HUES6 (cell line): ENCODE measurements at regions not wholly inside any gene's neighbourhood (a gene's known extent, or its start where the extent isn't known, plus 50 kb on each side); places are given as distances from the start of the nearest gene placed in this dataset.
"Not testable (repeated sequence)": the region's sequence is repeated elsewhere in the genome, so short reads cannot be mapped to it uniquely, and the experiment has no call there.

Source experiments
- H3K27ac ChIP-seq: 2 replicates; pipeline ENCODE4 v1.7.0; 2013; ENCODE audit warnings: low read depth, mild to moderate bottlenecking, low read length, inconsistent platforms
- H3K27me3 ChIP-seq: 2 replicates; pipeline ENCODE4 v1.6.1; 2013; ENCODE audit warnings: low read length; ENCODE audit not compliant: control insufficient read depth, insufficient read depth
- H3K36me3 ChIP-seq: 2 replicates; pipeline ENCODE4 v1.6.1; 2013; ENCODE audit warnings: low read length; ENCODE audit not compliant: control insufficient read depth, insufficient read depth
- H3K4me1 ChIP-seq: 2 replicates; pipeline ENCODE4 v1.6.1; 2013; ENCODE audit warnings: low read length; ENCODE audit not compliant: control insufficient read depth, insufficient read depth
- H3K4me3 ChIP-seq: 2 replicates; pipeline ENCODE4 v1.5.1; 2013; ENCODE audit warnings: low read depth, low read length
- H3K9ac ChIP-seq: one replicate; pipeline ENCODE4 v1.6.1; 2013; ENCODE audit warnings: mild to moderate bottlenecking, low read length
- H3K9me3 ChIP-seq: 2 replicates; pipeline ENCODE4 v1.6.1; 2013; ENCODE audit warnings: low read depth, low read length; ENCODE audit not compliant: control insufficient read depth, insufficient read depth

- Histone ChIP-seq H3K4me1 (no peaks in the 10 kb centered on the region), H3K27me3 (no peaks in the 10 kb centered on the region), H3K36me3 (no peaks in the 10 kb centered on the region), H3K27ac (no peak overlapping the region), H3K9ac (no peak overlapping the region), H3K9me3 (no peaks in the 10 kb centered on the region), H3K4me3 (no peak overlapping the region)
Measured at GRCh38 chr20:19026901-19027644, 185.4 kb upstream of the SLC24A3 start.

GRCh38 chr20:19027971-19028370, 184.5 kb upstream of the SLC24A3 start:
- H3K9me3 ChIP-seq = no peaks in the 10 kb centered on the region
- H3K27me3 ChIP-seq = no peaks in the 10 kb centered on the region
- H3K4me3 ChIP-seq = no peak overlapping the region
- no peak overlapping the region for H3K9ac ChIP-seq
- H3K27ac ChIP-seq = no peak overlapping the region
- H3K4me1 ChIP-seq = no peaks in the 10 kb centered on the region
- no peaks in the 10 kb centered on the region for H3K36me3 ChIP-seq

GRCh38 chr20:19041787-19042186, 170.7 kb upstream of the SLC24A3 start:
- H3K9me3 ChIP-seq = no peaks in the 10 kb centered on the region
- H3K27me3 ChIP-seq = no peaks in the 10 kb centered on the region

GRCh38 chr20:19045371-19045770, 167.1 kb upstream of the SLC24A3 start:
- H3K9me3 ChIP-seq = no peaks in the 10 kb centered on the region
- no peak overlapping the region for H3K9ac ChIP-seq
- no peaks in the 10 kb centered on the region for H3K27me3 ChIP-seq
- no peak overlapping the region for H3K4me3 ChIP-seq
- no peaks in the 10 kb centered on the region for H3K36me3 ChIP-seq
- H3K4me1 ChIP-seq = no peaks in the 10 kb centered on the region
- H3K27ac ChIP-seq = no peak overlapping the region

More at GRCh38 chr20:19041787-19042186, 170.7 kb upstream of the SLC24A3 start:
- no peaks in the 10 kb centered on the region for H3K36me3 ChIP-seq
- H3K4me1 ChIP-seq = no peaks in the 10 kb centered on the region
- H3K4me3 ChIP-seq = no peak overlapping the region
- no peak overlapping the region for H3K27ac ChIP-seq
- H3K9ac ChIP-seq = no peak overlapping the region

- no peak overlapping the region for H3K27ac ChIP-seq
- no peak overlapping the region for H3K9ac ChIP-seq
- H3K9me3 ChIP-seq = no peaks in the 10 kb centered on the region
- no peaks in the 10 kb centered on the region for H3K36me3 ChIP-seq
- no peaks in the 10 kb centered on the region for H3K27me3 ChIP-seq
- H3K4me3 ChIP-seq = no peak overlapping the region
- H3K4me1 ChIP-seq = no peaks in the 10 kb centered on the region
Measured at GRCh38 chr20:19047040-19047950, 165.1 kb upstream of the SLC24A3 start.

- Histone ChIP-seq H3K9ac (no peak overlapping the region), H3K4me1 (no peaks in the 10 kb centered on the region), H3K27me3 (no peaks in the 10 kb centered on the region), H3K27ac (no peak overlapping the region), H3K9me3 (no peaks in the 10 kb centered on the region), H3K36me3 (no peaks in the 10 kb centered on the region), H3K4me3 (no peak overlapping the region)
Measured at GRCh38 chr20:19047951-19048296, 164.5 kb upstream of the SLC24A3 start.

- no peaks in the 10 kb centered on the region for H3K27me3 ChIP-seq
- no peaks in the 10 kb centered on the region for H3K4me1 ChIP-seq
- H3K4me3 ChIP-seq = no peak overlapping the region
- no peaks in the 10 kb centered on the region for H3K9me3 ChIP-seq
- no peaks in the 10 kb centered on the region for H3K36me3 ChIP-seq
- no peak overlapping the region for H3K27ac ChIP-seq
- H3K9ac ChIP-seq = no peak overlapping the region
Measured at GRCh38 chr20:19048995-19049501, 163.4 kb upstream of the SLC24A3 start.

GRCh38 chr20:19049514-19049913, 162.9 kb upstream of the SLC24A3 start:
- no peak overlapping the region for H3K27ac ChIP-seq
- H3K9me3 ChIP-seq = no peaks in the 10 kb centered on the region
- no peaks in the 10 kb centered on the region for H3K27me3 ChIP-seq

GRCh38 chr20:19056909-19057308, 155.5 kb upstream of the SLC24A3 start:
- Histone ChIP-seq H3K4me1 (no peaks in the 10 kb centered on the region), H3K9ac (no peak overlapping the region)

More at GRCh38 chr20:19049514-19049913, 162.9 kb upstream of the SLC24A3 start:
- Histone ChIP-seq H3K36me3 (no peaks in the 10 kb centered on the region), H3K4me1 (no peaks in the 10 kb centered on the region), H3K9ac (no peak overlapping the region), H3K4me3 (no peak overlapping the region)

GRCh38 chr20:19064788-19065187, 147.7 kb upstream of the SLC24A3 start:
- not testable (repeated sequence) for H3K4me1 ChIP-seq, H3K4me3 ChIP-seq, H3K27ac ChIP-seq, H3K36me3 ChIP-seq, H3K27me3 ChIP-seq, H3K9ac ChIP-seq
- H3K9me3 ChIP-seq = peaks cover 63% of the 10 kb centered on the region

More at GRCh38 chr20:19056909-19057308, 155.5 kb upstream of the SLC24A3 start:
- Histone ChIP-seq H3K9me3 (peaks cover 9% of the 10 kb centered on the region), H3K27ac (no peak overlapping the region), H3K27me3 (no peaks in the 10 kb centered on the region), H3K4me3 (no peak overlapping the region), H3K36me3 (no peaks in the 10 kb centered on the region)

- peaks cover 51% of the 10 kb centered on the region for H3K9me3 ChIP-seq
- H3K4me3 ChIP-seq = no peak overlapping the region
- H3K9ac ChIP-seq = no peak overlapping the region
- H3K27me3 ChIP-seq = no peaks in the 10 kb centered on the region
- no peak overlapping the region for H3K27ac ChIP-seq
- H3K4me1 ChIP-seq = no peaks in the 10 kb centered on the region
- no peaks in the 10 kb centered on the region for H3K36me3 ChIP-seq
Measured at GRCh38 chr20:19067986-19068385, 144.5 kb upstream of the SLC24A3 start.
